ENCODE measurements at regions not wholly inside any gene's neighbourhood (a gene's known extent, or its start where the extent isn't known, plus 50 kb on each side); places are given as distances from the start of the nearest gene placed in this dataset.

DNA sequence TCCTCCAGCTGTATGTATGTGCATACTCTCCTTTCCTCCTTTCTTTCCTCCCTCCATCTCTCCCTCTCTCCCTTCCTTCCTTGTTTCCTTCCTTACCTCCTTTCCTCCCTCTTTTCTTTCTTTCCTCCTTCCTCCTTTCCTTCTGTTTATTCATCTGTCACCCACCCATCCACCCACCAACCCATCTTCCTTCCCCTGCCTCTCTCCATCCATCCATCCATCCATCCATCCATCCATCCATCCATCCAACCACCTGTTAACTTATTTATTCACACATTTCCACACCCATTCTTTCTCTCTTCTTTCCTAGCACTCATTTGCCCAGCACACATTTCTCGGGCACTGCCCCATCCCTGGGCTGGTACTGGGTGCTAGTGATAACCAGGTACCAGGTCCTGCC lies 443.9 kb downstream of the MIAT start:
- no peak overlapping the region for H3K4me2 ChIP-seq (ENCODE audit: control insufficient read depth, extremely low read depth, insufficient read depth, low read depth, low read length)

DNA sequence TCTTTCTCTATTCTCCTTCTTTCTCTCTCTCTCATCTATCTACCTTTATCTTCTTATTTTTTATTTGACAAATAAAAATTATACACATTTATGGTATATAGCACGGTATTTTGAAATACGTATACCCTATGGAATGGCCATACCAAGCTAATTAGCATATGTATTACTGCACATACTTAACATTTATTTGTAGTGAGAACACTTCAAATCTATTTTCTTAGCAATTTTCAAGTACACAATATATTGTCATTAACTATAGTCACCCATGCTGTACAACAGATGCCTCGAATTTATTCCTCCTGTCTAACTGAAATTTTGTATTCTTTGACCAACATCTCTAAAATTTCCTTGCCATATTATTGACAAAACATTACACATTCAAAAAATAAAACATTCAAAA lies 447.1 kb downstream of the MIAT start:
- Histone ChIP-seq H4K20me1 (ENCODE audit: control insufficient read depth, extremely low read depth, insufficient read depth, low read length) (no peaks in the 10 kb centered on the region), H3K79me2 (ENCODE audit: control insufficient read depth, insufficient read depth, low read length) (no peaks in the 10 kb centered on the region), H3K27ac (ENCODE audit: control insufficient read depth, insufficient read depth, low read length) (no peak overlapping the region), H3K9me1 (ENCODE audit: control insufficient read depth, extremely low read depth, insufficient read depth, low read length) (no peaks in the 10 kb centered on the region), H3K9me3 (ENCODE audit: control insufficient read depth, low read depth, low read length) (no peaks in the 10 kb centered on the region), H3K4me3 (ENCODE audit: control insufficient read depth in 2 of 3, extremely low read depth in 1 of 3, insufficient read depth in 2 of 3, low read depth in 1 of 3, low read length in 3 of 3) (no peak overlapping the region), H3K27me3 (ENCODE audit: control insufficient read depth, extremely low read depth, insufficient read depth, low read length) (peaks cover 26% of the 10 kb centered on the region), H3K4me1 (ENCODE audit: control insufficient read depth, extremely low read depth, insufficient read depth, low read length) (peaks cover 10% of the 10 kb centered on the region), H3K4me2 (ENCODE audit: control insufficient read depth, extremely low read depth, insufficient read depth, low read depth, low read length) (no peak overlapping the region), H2AFZ (ENCODE audit: control insufficient read depth, low read length) (no peak overlapping the region), H3K9ac (ENCODE audit: control insufficient read depth, extremely low read depth, insufficient read depth, low read length) (no peak overlapping the region), H3K36me3 (ENCODE audit: control insufficient read depth in 2 of 2, extremely low read depth in 1 of 2, insufficient read depth in 2 of 2, low read length in 2 of 2) (no peaks in the 10 kb centered on the region)
- dilution Hi-C loops (cut with MboI; ENCODE audit: extremely low pct_ligation_motif_present, low sequenced_read_pairs) = no loop called here
- no peak for FAIRE-seq
- DNase-seq (ENCODE audit: low read depth, low spot score) = no peak
- TF ChIP-seq, protein P1, sequence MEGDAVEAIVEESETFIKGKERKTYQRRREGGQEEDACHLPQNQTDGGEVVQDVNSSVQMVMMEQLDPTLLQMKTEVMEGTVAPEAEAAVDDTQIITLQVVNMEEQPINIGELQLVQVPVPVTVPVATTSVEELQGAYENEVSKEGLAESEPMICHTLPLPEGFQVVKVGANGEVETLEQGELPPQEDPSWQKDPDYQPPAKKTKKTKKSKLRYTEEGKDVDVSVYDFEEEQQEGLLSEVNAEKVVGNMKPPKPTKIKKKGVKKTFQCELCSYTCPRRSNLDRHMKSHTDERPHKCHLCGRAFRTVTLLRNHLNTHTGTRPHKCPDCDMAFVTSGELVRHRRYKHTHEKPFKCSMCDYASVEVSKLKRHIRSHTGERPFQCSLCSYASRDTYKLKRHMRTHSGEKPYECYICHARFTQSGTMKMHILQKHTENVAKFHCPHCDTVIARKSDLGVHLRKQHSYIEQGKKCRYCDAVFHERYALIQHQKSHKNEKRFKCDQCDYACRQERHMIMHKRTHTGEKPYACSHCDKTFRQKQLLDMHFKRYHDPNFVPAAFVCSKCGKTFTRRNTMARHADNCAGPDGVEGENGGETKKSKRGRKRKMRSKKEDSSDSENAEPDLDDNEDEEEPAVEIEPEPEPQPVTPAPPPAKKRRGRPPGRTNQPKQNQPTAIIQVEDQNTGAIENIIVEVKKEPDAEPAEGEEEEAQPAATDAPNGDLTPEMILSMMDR (optimal IDR thresholded peaks at IDR 0.05 in 1 of 3, IDR thresholded peaks at IDR 0.05 in 1 of 3, conservative IDR thresholded peaks at IDR 0.05 in 1 of 3; ENCODE audit: extremely low read depth in 1 of 3, insufficient read depth in 2 of 3, low read length in 3 of 3) = no peak
- TF ChIP-seq EZH2 (IDR thresholded peaks at IDR 0.05; ENCODE audit: low read length) = no peak

More for the DNA sequence above, 443.9 kb downstream of the MIAT start:
- Histone ChIP-seq H3K27me3 (ENCODE audit: control insufficient read depth, extremely low read depth, insufficient read depth, low read length) (peaks cover 30% of the 10 kb centered on the region), H3K27ac (ENCODE audit: control insufficient read depth, insufficient read depth, low read length) (no peak overlapping the region), H3K4me3 (ENCODE audit: control insufficient read depth in 2 of 3, extremely low read depth in 1 of 3, insufficient read depth in 2 of 3, low read depth in 1 of 3, low read length in 3 of 3) (no peak overlapping the region), H3K9ac (ENCODE audit: control insufficient read depth, extremely low read depth, insufficient read depth, low read length) (no peak overlapping the region), H3K79me2 (ENCODE audit: control insufficient read depth, insufficient read depth, low read length) (no peaks in the 10 kb centered on the region), H3K9me1 (ENCODE audit: control insufficient read depth, extremely low read depth, insufficient read depth, low read length) (no peaks in the 10 kb centered on the region), H2AFZ (ENCODE audit: control insufficient read depth, low read length) (no peak overlapping the region), H3K36me3 (ENCODE audit: control insufficient read depth in 2 of 2, extremely low read depth in 1 of 2, insufficient read depth in 2 of 2, low read length in 2 of 2) (no peaks in the 10 kb centered on the region), H3K9me3 (ENCODE audit: control insufficient read depth, low read depth, low read length) (no peaks in the 10 kb centered on the region), H3K4me1 (ENCODE audit: control insufficient read depth, extremely low read depth, insufficient read depth, low read length) (no peaks in the 10 kb centered on the region), H4K20me1 (ENCODE audit: control insufficient read depth, extremely low read depth, insufficient read depth, low read length) (no peaks in the 10 kb centered on the region)
- DNase-seq (ENCODE audit: low read depth, low spot score) (no peak), FAIRE-seq (no peak)
- dilution Hi-C loops (cut with MboI; ENCODE audit: extremely low pct_ligation_motif_present, low sequenced_read_pairs) = no loop called here
- TF ChIP-seq EZH2 (IDR thresholded peaks at IDR 0.05; ENCODE audit: low read length) = no peak
- TF ChIP-seq, protein P1 (optimal IDR thresholded peaks at IDR 0.05 in 1 of 3, IDR thresholded peaks at IDR 0.05 in 1 of 3, conservative IDR thresholded peaks at IDR 0.05 in 1 of 3; ENCODE audit: extremely low read depth in 1 of 3, insufficient read depth in 2 of 3, low read length in 3 of 3) = no peak

All from keratinocyte (primary cell).